Hippocampal formation (tissue), 2 donors: ENCODE measurements at regions not wholly inside any gene's neighbourhood (a gene's known extent, or its start where the extent isn't known, plus 50 kb on each side); places are given as distances from the start of the nearest gene placed in this dataset.
"Not testable (repeated sequence)": the region's sequence is repeated elsewhere in the genome, so short reads cannot be mapped to it uniquely, and the experiment has no call there.

Source experiments
- DNase-seq, 2 donors: peaks; one replicate each; lab custom pipeline; 2025; lab: John Stamatoyannopoulos, UW

DNA sequence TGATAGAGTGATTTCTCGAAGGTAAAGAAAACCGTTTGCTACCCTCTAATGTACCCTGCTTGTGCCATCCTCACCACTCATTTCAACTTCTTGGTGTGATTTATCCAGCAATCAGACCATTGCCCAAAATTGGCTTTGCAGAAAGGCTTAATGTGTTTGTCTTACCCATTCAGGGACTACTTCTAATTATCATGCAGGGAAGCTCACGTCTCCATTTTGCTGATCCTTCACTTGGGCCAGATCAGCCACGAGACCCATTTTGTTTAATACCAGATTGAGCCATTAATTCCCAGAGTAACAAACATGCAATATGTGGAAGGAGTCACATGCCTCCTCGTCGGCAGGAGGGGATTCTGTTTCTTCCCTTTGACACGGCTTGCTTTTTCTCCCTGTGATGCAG, 51.1 kb upstream of the CRY1 start:
- no peak for DNase-seq

DNA sequence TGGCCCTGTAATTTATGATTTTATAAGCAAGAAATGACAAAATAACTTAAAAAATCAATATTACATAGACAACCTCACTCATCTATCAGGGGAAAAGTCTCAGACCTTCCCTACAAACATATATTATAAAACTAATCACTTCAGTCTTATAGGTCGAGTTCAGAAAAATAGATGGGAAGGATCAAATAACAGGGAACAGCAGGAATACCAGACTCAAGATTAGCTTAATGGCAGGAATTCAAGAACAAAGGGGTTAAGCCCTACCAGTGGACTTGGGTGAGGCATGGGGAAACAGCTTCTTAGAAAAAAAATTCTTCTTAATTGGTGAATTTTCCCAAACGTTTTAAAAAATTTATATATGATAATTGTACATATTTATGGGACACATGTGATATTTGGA, 51.6 kb upstream of the CRY1 start:
- no peak for DNase-seq

DNA sequence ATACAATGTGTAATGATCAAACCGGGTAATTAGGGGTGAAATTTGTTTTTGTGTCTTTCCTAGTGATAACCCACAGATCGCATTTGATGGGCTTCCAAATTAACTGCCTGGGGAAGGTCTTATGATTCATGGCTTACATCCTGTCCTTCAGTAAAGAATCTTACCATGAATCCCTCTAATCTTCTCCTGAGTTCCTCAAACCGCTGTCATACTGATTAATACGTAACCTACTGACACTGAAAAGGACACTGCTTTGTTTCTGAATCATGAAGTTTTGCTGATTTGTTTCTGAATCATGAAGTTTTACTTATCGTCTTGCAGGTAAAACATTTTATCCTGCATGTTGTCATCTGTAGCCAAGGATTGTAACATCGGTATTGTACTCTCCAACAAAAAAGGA, 52.0 kb upstream of the CRY1 start:
- DNase-seq, result no peak

DNA sequence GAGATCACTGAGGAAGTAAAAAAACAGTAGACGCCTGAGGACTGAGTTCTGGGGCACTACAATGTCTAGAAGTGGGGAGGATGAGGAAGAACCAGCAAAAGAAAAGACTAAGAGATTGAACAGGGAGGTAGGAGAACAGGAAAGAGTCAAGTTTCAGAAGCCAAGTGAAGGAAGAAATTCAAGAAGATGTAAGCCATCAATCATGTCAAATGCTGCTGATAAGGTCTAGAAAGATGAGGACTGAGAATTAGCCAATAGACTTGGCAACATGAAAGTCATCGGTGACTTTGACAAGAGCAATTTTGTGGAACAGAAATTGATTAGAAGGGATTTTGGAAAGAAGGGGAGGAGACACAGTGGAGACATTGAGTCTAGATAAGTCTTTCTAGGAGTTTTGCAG, 54.8 kb upstream of the CRY1 start:
- DNase-seq, result no peak

DNA sequence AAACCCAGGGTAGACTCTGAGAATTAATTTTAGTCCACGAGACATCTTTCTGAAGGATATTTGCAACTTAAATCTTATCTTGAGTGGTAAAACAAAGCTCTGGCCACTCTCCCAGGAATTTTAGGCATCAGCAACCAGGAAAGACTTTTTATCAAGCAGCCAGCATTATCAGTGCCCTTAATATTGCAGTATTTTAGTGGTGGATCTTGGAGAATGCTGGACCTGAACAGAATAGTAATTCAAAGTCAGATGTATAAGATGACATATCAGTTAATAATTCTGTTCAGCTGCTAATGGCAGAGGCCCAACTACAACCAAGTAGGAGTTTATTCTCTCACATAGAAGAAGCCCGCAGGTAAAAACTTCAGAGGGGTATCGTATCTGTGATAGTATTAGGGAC, 59.0 kb upstream of the CRY1 start:
- DNase-seq, result no peak

DNA sequence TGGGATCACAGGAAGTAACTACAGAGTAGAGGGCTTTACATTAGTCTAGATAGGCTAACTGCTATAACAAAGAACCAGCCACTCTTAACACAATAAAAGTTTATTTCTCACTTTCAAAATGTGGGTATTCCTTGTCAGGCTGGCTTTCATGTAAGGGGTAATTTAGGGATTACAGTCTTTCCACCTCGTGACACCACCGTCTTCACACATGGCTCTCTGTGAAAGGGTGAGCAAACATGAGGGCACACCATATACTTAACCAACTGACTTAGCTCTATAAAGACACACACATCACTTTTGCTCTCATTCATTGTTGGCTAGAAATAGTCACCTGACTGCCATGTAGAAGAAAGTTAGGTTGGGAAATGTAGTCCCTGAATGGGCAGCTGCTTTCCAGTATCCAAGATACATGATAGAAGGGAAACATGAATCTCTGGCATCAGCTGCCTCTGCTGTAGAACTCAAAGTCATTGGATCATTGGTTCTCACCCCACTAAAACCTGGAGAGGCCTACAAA, 66.1 kb upstream of the CRY1 start:
- DNase-seq, result no peak

DNA sequence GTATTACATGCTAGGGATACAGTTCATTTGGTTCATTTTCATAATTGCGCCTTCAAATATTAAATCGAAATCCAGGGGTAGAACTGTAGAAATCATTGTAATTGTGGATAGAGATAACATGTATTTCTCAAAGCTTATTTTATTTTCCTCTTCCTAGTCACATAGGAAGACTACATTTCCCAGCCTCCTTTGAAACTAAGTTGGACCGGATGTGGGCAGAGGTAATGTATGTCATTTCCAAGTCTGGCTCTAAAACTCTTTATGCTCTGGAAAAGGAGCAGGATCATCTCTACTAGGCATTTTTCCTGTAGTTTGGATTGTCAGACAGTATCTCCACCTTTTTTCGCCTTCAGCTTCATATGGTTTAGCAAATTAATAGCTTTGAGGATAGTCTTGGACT, 70.1 kb upstream of the CRY1 start:
- no peak for DNase-seq

DNA sequence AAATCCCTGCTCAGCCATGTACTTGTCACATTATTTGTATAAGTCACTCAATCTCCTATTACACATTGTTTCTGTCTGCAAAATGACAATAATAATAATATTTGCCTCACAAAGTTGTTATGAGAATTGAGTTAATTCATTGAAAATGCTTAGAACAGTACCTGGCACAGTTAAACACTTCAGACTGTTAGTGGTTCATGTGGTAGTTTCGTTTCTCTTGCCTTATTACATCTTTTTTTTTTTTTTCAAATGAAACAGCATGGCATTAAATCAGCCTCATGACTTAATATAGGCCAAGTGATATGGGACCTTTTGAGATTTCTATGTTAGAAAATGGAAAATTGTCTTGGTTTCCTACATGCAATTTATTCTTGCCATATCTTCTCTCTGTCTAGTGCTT, 71.0 kb upstream of the CRY1 start:
- DNase-seq, result no peak

DNA sequence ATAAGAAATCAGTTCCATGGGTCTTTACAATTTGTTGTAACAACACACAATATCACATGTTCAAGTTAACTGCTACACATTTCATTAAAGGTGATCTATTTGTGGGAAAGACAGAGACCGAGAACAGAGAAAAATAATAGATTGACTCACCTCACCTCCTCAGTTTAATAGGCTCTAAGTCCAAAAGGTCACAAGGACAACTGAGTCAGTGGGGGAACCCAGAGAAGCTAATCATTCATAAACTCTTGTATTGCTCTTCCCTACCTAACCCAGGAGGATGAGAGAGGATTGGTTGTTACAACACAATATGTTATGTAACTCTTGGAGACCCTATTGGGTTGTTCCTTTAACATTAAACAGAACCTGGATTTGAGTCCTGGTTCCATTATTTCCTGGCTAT, 72.2 kb upstream of the CRY1 start:
- no peak for DNase-seq

DNA sequence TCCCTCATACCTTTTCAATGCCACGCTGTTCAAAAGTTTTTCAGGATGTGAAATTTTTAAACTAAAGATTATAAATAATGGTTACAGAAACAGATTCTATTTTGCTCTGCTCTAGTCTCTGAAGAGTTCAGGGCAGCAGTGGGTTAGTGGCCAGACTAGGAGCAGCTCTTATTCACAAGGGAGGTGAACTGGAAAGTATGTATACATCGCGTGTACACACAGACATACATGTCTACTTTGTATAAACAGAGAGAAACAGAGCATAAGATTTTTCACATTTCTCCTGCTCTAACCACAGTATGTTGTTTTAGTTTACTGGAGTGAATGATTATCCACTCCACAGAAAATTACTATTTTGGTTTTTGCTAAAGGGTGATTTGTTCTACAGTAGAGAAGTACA, 74.4 kb upstream of the CRY1 start:
- no peak for DNase-seq

DNA sequence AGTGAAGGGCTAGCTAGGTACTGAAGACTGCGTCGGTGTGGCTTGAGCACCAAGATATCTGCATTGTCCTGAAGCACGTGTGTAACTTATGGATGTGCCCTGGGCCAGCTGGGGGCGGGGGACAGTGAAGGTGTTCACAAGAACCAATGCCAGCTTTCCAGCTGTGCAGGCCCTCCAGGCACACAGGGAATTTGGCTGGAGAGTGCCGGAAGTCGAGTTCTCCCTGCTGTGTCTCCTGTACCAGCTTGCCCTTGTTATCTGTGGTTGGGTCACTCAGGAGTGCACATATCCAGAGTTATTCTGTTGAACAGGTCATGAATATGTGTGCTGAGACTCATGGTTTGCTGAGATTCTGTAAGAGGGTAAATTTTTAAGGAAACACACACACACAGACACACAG, 75.9 kb upstream of the CRY1 start:
- DNase-seq, result no peak

DNA sequence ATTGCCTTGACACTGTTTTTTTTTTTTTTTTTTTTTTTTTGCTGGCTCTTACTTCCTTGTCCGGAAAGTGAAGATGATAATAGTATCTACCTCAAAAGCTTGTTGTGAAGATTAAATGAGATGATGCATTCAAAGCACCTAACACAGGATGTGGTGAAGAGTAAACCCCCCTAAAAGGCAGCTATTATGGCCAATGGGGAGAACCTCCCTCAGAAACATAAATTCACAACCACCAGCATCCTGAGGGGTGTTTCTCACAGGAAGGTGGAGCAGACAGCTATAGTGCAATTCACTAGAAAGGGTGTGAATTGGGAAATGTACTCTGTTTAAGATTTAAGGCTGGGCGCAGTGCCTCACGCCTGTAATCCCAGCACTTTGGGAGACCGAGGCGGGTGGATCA, 85.4 kb upstream of the CRY1 start:
- DNase-seq, result no peak

DNA sequence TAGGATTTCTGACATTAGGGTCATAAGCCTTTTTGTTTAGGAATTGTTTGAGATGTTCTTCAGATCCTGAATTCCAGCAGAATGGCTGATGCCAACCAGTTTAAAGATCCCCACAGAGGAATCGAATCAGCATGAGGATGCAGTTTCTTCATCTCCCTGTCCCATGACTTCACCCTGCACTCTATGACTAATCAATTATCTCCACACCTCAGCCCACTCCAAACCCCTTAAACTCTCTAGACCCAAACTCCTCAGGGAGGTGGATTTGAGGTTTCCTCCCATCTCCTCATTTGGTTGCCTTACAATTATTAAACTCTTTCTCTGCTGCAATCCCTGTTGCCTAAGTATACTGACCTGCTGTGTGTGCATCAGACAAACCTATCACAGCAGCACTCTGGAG, 86.5 kb upstream of the CRY1 start:
- no peak for DNase-seq

DNA sequence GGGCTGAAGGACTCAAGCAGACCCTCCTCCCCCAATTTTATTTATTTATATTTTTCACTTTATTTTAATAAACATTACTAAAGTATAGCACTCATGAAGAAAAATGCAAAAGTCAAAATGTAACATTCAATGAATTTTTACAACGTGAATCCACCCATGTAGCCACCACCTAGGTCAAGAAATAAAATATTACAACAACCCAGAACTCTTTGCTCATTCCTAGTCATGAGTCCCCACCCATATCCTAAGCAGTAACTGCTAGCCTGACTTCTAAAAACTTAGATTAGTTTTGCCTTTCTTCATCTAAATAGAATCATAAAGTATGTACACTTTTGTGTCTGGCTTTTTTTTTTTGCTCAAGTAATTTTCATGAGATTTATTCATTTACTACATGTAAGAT, 86.9 kb upstream of the CRY1 start:
- no peak for DNase-seq

DNA sequence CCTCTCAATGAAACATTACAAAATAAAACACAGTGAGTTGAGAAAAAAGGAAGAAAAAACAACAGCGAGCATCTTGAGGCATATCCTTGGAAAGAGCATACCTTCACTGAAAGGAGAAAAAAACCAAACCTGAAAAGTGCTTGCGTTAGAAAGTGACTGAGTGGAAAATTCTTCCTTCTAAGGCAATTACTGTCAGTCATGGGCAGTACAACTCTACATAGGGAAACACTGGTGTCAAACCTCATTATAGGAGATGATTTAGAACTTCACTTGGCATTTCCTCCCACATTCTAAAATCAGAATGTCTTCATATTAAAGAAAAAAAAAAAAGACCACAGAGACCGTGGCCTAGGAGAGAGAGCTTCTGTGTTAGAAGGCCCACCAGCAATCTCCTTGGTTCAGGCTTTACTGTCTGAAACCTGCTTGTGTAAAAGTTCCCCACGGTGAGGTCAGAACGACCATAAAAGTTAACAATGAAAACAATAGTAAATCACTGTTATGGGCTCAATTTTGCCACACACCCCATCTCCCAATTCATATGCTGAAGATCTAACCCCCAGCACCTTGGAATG, 91.1 kb upstream of the CRY1 start:
- no peak for DNase-seq

DNA sequence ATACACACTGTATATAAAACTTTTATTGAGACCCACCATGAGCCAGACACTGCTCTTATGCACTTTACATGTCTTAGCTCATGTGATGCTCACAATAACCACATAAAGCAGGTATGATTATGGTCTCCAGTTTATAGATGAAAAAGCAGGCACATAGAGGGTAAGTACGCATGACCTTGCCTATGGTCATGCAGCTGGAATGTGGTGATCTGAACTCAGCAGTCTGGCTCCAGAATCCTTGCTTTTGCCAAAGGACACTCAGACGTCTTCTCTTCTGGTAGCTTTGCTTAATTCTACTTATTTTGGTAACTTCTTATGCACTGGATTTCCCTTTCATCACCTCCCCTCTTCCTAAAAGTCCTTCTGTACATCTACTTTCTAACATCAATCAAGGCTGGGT, 103.3 kb upstream of the CRY1 start:
- DNase-seq, result no peak

DNA sequence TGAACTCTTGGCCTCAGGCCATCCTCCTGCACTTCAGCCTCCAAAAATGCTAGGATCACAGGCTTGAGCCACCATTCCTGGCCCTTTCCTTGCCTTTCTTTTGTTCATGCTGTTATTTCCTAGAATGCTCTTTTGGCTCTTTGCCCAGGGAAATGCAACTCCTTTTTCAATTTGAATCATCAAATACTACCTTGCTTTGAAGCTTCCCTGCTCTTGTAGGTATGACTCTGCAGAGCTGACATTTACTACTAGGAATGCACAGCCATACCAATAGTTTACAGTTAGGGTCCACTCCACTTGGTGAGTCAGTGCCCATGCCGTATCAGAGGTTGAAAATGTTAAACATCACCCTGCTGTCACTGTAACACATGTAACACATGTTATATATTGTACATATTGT, 107.0 kb upstream of the CRY1 start:
- no peak for DNase-seq

DNA sequence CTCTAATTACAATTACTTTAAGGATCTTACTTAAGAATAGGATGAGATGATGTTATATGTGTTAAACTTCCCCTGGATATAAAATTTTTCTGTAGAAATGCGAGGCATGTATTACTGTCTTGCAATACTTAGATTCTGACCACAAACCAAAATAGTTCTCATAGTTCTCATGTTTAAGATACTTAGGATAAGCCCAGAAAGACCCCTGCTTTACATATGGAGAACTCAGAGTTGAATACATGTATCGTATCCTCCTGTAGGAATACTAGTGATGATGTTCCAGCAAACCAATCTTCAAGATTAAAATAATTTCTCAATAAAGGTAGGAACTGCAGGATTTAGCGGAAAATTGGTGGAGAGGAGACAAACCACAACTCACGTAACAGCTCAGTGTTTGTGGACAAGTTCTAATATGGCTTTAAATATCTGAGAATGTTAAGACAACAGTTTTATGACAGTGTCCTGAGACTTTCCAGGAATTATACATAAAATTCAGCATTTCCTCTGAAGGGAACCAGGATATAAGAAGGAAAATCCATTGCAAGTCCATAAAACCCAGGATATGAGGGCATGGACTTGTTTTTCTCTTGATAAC, 114.7 kb upstream of the CRY1 start:
- DNase-seq, result no peak

DNA sequence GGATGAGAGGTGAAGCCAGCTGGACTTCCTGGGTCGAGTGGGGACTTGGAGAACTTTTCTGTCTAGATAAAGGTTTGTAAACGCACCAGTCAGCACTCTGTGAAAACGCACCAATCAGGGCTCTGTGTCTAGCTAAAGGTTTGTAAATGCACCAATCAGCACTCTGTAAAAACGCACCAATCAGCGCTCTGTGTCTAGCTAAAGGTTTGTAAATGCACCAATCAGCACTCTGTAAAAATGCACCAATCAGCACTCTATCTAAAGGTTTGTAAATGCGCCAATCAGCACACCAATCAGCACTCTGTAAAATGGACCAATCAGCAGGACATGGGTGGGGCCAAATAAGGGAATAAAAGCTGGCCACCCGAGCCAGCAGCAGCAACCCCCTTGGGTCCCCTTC, 116.4 kb upstream of the CRY1 start:
- not testable (repeated sequence) for DNase-seq

DNA sequence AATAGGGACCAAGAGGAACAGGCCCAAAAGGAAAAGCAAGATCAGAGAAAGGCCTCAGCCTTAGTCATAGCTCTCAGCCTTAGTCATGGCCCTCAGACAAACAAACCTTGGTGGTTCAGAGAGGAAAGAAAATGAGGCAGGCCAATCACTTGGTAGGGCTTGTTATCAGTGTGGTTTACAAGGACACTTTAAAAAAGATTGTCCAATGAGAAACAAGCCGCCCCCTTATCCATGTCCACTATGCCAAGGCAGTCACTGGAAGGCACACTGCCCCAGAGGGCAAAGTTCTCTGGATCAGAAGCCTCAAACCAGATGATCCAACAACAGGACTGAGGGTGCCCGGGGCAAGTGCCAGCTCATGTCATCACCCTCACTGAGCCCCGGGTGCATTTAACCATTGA, 121.0 kb upstream of the CRY1 start:
- DNase-seq, result not testable (repeated sequence)

DNA sequence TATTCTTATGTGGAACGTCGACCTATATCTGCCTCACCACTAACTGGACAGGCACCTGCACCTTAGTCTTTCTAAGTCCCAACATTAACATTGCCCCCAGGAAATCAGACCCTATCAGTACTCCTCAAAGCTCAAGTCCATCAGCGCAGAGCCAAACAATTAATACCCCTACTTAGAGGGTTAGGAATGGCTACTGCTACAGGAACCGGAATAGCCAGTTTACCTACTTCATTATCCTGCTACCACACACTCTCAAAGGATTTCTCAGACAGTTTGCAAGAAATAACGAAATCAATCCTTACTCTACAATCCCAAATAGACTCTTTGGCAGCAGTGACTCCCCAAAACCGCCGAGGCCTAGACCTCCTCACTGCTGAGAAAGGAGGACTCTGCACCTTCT, 123.1 kb upstream of the CRY1 start:
- not testable (repeated sequence) for DNase-seq

DNA sequence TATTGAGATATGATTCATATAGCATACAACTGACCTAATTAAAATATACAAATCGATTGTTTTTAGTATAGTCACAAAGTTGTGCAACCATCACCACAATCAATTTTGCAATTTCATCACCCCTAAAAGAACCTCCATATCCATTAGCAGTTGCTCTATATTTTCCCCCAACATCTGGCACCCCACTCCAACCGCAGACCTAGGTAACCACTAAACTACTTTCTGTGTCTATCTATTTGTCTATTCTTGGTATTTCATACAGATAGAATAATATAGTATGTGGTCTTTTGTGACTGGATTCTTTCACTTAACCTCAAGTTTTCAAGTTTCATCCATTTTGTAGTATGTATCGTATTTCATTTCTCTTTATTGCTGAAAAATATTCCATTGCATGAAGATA, 126.0 kb upstream of the CRY1 start:
- no peak for DNase-seq

DNA sequence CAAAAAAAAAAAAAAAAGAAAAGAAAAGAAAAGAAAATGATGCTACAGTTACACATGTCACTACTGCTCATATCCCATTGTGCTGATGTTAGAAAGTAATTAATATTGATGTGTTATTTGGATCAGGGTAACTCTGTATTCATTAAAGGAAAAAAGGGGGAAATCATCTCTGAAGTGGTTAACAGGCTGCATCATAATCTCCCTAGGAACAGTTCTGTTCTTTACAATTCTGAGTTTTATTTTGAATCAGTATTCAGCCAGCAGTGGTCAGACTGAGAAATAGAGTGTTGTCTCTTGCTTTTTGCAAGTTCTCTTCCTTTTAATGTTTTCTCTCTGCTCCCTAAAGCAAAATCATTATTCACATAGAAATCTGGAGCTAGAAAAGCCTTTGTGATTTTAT, 128.6 kb upstream of the CRY1 start:
- DNase-seq, result no peak

DNA sequence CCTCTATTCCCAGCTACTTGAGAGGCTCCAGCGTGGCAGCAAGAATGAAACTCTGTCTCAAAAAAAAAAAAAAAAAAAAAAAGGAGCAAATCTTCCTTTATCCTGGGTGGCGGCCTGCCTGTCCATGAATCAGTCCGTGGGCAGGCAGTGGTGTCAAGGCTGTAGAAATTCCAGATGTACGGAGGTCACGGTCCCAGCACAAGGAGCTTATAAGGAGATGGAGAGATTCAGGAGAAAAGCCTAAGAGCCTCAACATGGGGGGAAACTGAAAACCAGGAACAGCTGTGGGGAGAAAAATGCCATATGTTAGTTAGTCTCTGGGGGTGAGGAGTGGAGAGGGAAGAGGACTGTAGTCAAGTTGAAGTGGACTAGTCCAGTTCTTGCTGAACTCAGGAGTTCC, 130.5 kb upstream of the CRY1 start:
- DNase-seq, result no peak
